ENCODE measurements at regions not wholly inside any gene's neighbourhood (a gene's known extent, or its start where the extent isn't known, plus 50 kb on each side); places are given as distances from the start of the nearest gene placed in this dataset.

DNA sequence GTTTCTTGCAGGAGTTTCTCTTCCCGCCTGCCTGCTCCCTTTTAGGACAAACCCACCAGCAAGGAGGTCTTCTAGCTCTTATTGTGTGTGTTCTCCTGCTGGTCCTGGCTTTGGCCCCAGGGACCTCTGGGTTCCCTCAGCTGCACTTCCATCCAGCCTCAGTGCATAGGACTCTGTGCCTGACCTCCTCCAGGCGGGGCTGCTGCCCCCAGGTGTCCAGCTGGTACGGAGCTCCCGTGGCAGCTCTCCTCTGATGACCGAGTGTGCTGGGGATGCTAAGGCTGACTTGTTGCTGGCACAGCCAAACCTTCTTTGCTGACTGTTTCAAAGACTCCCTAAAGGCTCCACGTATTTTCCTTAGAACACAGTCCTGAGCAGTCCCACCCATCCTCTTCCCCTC is 126.5 kb downstream of the GPCPD1 start:
- H3K9me3 ChIP-seq (ENCODE audit: control insufficient read depth, low read depth, low read length): no peaks in the 10 kb centered on the region
- H3K9me1 ChIP-seq (ENCODE audit: control insufficient read depth, extremely low read depth, insufficient read depth, low read length): no peaks in the 10 kb centered on the region
- no peaks in the 10 kb centered on the region for H3K79me2 ChIP-seq (ENCODE audit: control insufficient read depth, insufficient read depth, low read length)
- dilution Hi-C loops (cut with MboI; ENCODE audit: extremely low pct_ligation_motif_present, low sequenced_read_pairs): no loop called here
- peaks cover 19% of the 10 kb centered on the region for H3K27me3 ChIP-seq (ENCODE audit: control insufficient read depth, extremely low read depth, insufficient read depth, low read length)
- H4K20me1 ChIP-seq (ENCODE audit: control insufficient read depth, extremely low read depth, insufficient read depth, low read length): no peaks in the 10 kb centered on the region
- no peaks in the 10 kb centered on the region for H3K36me3 ChIP-seq (ENCODE audit: control insufficient read depth in 2 of 2, extremely low read depth in 1 of 2, insufficient read depth in 2 of 2, low read length in 2 of 2)
- H2AFZ ChIP-seq (ENCODE audit: control insufficient read depth, low read length): no peak overlapping the region
- no peak overlapping the region for H3K9ac ChIP-seq (ENCODE audit: control insufficient read depth, extremely low read depth, insufficient read depth, low read length)
- TF ChIP-seq EZH2 (IDR thresholded peaks at IDR 0.05; ENCODE audit: low read length): no peak
- TF ChIP-seq, protein P1, sequence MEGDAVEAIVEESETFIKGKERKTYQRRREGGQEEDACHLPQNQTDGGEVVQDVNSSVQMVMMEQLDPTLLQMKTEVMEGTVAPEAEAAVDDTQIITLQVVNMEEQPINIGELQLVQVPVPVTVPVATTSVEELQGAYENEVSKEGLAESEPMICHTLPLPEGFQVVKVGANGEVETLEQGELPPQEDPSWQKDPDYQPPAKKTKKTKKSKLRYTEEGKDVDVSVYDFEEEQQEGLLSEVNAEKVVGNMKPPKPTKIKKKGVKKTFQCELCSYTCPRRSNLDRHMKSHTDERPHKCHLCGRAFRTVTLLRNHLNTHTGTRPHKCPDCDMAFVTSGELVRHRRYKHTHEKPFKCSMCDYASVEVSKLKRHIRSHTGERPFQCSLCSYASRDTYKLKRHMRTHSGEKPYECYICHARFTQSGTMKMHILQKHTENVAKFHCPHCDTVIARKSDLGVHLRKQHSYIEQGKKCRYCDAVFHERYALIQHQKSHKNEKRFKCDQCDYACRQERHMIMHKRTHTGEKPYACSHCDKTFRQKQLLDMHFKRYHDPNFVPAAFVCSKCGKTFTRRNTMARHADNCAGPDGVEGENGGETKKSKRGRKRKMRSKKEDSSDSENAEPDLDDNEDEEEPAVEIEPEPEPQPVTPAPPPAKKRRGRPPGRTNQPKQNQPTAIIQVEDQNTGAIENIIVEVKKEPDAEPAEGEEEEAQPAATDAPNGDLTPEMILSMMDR (optimal IDR thresholded peaks at IDR 0.05 in 1 of 3, IDR thresholded peaks at IDR 0.05 in 1 of 3, conservative IDR thresholded peaks at IDR 0.05 in 1 of 3; ENCODE audit: extremely low read depth in 1 of 3, insufficient read depth in 2 of 3, low read length in 3 of 3): no peak
- no peaks in the 10 kb centered on the region for H3K4me1 ChIP-seq (ENCODE audit: control insufficient read depth, extremely low read depth, insufficient read depth, low read length)
- no peak for FAIRE-seq
- H3K4me2 ChIP-seq (ENCODE audit: control insufficient read depth, extremely low read depth, insufficient read depth, low read depth, low read length): no peak overlapping the region
- no peak overlapping the region for H3K4me3 ChIP-seq (ENCODE audit: control insufficient read depth in 2 of 3, extremely low read depth in 1 of 3, insufficient read depth in 2 of 3, low read depth in 1 of 3, low read length in 3 of 3)
- DNase-seq (ENCODE audit: low read depth, low spot score): no peak
- H3K27ac ChIP-seq (ENCODE audit: control insufficient read depth, insufficient read depth, low read length): no peak overlapping the region

DNA sequence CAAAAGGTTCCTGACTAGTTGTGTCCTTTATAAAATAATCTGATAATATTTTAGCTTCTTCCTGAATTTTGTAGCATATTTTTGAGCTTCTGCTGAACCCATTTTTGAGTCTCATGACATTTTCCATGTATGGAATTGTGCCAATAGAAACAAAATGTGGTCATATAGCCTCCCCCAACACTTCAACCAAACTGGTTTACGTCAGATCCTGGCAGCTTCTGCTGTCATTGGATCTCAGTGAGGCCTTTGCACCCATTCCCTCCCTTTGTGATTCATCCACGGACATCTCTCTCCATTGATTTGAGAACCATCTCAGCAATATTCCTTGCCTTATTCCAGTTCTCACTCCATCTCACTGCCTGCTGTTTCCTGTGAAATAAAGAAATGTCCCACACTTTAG is 128.0 kb downstream of the GPCPD1 start:
- Histone ChIP-seq H3K4me1 (ENCODE audit: control insufficient read depth, extremely low read depth, insufficient read depth, low read length) (no peaks in the 10 kb centered on the region), H2AFZ (ENCODE audit: control insufficient read depth, low read length) (no peak overlapping the region), H3K9me1 (ENCODE audit: control insufficient read depth, extremely low read depth, insufficient read depth, low read length) (no peaks in the 10 kb centered on the region), H3K4me3 (ENCODE audit: control insufficient read depth in 2 of 3, extremely low read depth in 1 of 3, insufficient read depth in 2 of 3, low read depth in 1 of 3, low read length in 3 of 3) (no peak overlapping the region), H3K36me3 (ENCODE audit: control insufficient read depth in 2 of 2, extremely low read depth in 1 of 2, insufficient read depth in 2 of 2, low read length in 2 of 2) (no peaks in the 10 kb centered on the region), H3K9me3 (ENCODE audit: control insufficient read depth, low read depth, low read length) (no peaks in the 10 kb centered on the region), H3K79me2 (ENCODE audit: control insufficient read depth, insufficient read depth, low read length) (no peaks in the 10 kb centered on the region), H4K20me1 (ENCODE audit: control insufficient read depth, extremely low read depth, insufficient read depth, low read length) (no peaks in the 10 kb centered on the region), H3K4me2 (ENCODE audit: control insufficient read depth, extremely low read depth, insufficient read depth, low read depth, low read length) (no peak overlapping the region), H3K27ac (ENCODE audit: control insufficient read depth, insufficient read depth, low read length) (no peak overlapping the region), H3K27me3 (ENCODE audit: control insufficient read depth, extremely low read depth, insufficient read depth, low read length) (peaks cover 13% of the 10 kb centered on the region), H3K9ac (ENCODE audit: control insufficient read depth, extremely low read depth, insufficient read depth, low read length) (no peak overlapping the region)
- FAIRE-seq: no peak
- dilution Hi-C loops (cut with MboI; ENCODE audit: extremely low pct_ligation_motif_present, low sequenced_read_pairs): no loop called here
- no peak for TF ChIP-seq EZH2 (IDR thresholded peaks at IDR 0.05; ENCODE audit: low read length)
- TF ChIP-seq, protein P1 (optimal IDR thresholded peaks at IDR 0.05 in 1 of 3, IDR thresholded peaks at IDR 0.05 in 1 of 3, conservative IDR thresholded peaks at IDR 0.05 in 1 of 3; ENCODE audit: extremely low read depth in 1 of 3, insufficient read depth in 2 of 3, low read length in 3 of 3): no peak
- no peak for DNase-seq (ENCODE audit: low read depth, low spot score)

All from keratinocyte (primary cell).